SH-SY5Y (cell line): ENCODE measurements at regions not wholly inside any gene's neighbourhood (a gene's known extent, or its start where the extent isn't known, plus 50 kb on each side); places are given as distances from the start of the nearest gene placed in this dataset.
A peak's percentile ranks its signal among the peaks of the same experiment; 100 is the strongest.

Experiments
- GATA2 ChIP-seq: IDR thresholded peaks from 2 replicates; pipeline ENCODE4 v1.6.1; 2011; ENCODE audit warnings: mild to moderate bottlenecking, low read depth, low read length
- GATA3 ChIP-seq: IDR thresholded peaks from 2 replicates; pipeline ENCODE4 v1.6.1; 2011; ENCODE audit warnings: low read depth, mild to moderate bottlenecking, low read length, moderate library complexity

- TF ChIP-seq GATA3 (no peak), GATA2 (no peak)
Observed at GRCh38 chr1:58855274-58856165, 71.7 kb upstream of the JUN start.

DNA sequence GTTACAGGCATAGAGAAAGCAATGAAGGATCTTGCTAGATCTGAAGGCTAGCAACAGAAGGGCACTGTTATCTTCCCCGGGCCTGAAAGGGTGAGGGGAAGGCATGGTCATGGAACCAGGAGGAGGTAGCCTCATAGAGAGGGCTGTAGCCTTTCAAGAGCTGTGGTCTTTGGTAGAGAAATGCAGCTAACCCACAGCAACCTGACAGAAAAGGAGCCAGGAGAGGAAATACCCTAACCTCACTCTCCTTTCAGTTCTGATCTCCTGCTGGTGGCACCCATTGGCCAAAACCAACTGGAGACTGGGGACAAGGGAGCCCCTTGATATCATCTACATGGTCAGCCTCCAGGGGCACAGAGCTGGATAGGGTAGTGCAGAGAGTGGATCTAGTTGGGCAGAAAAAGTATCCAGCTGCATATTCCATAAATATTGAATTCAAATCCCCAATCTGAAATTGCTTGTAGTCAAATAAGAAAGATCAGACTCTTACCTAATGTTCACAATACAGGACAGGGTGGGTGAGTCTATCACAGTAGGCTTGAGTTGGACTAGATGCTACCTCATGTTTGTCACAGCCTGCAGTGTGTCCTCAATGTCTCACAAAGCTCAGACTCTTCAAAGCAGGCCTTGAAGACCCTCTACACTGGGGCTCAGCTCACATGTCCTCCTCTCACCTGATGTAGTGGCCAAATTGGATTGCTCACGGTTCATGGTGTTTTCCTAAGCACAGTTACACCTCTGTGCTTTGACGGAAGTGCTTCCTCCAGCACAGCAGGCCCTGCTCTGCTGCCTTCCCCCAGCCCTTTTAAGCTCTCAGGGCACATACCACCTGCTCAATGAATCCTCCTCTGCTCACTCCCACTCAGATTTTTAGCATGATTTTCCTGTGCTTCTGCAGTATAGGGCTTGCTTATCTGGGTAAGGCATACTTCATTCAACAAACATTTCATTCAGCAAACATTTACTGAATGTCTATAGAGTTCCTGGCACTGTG lies 74.1 kb upstream of the JUN start:
- TF ChIP-seq GATA3 (no peak), GATA2 (no peak)

DNA sequence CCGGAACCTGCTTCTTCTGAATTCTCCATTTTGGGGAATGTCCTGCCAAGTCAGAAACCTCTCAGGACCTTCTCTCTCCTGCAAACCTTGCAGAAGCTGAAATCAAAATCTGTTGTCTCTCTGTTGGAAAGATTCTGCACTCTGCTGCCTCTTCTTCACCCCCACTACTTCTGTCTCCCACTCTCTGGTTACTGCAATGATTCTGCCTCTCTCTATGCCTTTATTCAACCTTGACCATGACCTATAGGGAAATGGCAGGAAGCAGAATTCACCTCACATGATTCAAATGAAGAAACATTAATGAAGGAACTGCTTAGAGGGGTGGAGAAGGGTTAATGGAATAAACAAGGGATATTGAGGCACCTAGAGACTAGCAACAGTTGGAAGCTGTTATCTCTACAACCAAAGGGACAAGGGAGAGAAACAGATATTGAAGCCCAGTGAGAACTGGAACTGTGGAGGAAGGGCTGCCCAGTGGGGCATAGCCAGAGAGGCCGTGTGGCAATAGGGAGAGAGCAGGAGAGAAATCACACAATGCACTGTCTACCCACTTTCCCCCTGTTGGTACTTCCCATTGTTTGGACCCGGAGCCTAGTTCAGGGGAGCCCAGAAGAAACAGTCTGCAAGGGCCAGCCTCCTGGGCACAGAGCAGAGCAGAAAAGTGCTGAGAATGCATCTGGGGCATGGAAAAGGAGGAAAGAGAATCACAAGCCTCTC lies 76.1 kb upstream of the JUN start:
- TF ChIP-seq GATA2 (no peak), GATA3 (no peak)

DNA sequence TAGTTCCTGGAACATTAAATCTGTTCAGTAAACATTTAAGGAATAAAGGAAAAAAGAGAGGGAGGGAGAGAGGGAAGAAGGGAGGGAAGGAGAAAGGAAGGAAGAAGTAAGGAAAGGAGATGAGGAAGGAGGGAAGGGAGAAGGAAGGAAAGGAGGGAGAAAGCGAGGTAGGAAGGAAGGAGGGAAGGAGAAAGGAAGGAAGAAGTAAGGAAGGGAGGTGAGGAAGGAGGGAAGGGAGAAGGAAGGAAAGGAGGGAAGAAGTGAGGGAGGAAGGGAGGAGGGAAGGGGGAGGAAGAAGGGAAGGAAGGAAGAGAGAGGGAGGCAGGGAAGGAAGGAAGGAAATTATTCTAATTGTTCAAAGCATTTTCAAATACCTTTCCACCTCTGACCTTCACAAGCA lies 77.2 kb upstream of the JUN start:
- TF ChIP-seq GATA3 (no peak), GATA2 (no peak)

DNA sequence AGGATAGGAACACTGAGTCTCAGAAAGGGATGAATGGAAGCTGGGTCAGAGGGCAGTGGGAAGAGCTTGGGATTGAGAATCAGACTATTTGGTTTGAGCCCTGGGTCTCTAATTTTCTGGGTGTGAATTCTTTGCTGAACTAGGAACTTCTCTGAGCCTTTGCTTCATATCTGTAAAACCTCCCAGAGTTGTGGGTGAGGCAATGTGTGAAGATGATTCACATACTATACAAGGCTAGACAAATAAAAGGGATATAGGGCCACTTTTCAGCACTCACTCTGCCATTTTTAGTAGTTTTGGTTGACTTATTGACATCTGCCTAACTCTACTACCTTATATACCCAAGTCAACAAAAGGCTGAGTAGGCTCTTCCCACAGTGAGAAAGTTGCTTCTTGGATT lies 77.7 kb upstream of the JUN start:
- TF ChIP-seq GATA3 (no peak), GATA2 (no peak)

DNA sequence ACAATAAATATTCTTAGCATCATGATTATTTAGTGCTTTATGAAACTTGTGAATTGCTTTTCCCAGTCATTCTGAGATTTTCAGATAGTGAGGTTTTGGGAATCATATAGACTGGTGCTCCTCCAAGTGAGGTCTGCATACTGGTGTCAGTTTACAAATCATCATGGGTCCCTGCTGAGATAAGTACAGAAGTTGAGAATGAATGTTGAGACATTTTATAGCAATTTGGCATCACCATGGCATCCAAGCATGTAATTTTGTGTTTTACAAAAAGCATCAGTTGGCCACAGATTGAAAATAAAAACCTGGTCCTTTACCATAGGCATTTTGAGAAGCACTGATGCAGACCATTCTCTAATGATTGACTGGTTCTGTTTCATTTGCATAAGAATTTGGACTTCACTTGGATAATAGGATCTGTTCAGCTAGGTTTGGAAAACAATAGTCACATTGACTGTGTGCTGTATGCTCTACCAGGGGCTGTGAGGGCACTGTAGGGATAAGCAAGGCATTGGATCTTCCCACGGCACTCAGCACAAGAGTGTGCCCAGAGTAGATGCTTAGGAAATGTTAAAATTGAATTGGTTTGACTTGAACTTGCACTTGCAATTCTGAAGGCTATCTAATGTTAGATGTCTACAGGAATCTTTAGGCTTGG lies 79.0 kb upstream of the JUN start:
- no peak for TF ChIP-seq GATA2
- TF ChIP-seq GATA3: no peak

- TF ChIP-seq GATA2: no peak
- no peak for TF ChIP-seq GATA3
Observed at GRCh38 chr1:58864654-58865053, 80.8 kb upstream of the JUN start.

DNA sequence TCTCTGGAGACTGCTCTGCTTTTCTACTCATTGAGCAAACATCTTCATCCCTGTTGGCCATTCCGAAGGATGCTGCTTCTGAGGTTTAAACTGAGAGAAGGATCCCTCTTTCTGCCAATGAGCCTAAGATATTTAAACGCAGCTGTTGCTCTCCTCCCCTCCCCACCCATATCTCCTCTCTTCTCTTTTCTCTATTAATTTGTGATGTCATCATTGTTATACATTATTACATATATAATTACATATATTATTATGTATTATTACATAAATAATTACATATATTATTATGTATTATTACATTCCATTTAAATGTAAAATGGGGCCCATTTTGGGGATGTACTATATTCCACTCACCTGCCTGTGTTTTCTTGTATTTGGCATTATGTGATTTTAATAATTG lies 82.7 kb upstream of the JUN start:
- TF ChIP-seq GATA2 (no peak), GATA3 (no peak)

DNA sequence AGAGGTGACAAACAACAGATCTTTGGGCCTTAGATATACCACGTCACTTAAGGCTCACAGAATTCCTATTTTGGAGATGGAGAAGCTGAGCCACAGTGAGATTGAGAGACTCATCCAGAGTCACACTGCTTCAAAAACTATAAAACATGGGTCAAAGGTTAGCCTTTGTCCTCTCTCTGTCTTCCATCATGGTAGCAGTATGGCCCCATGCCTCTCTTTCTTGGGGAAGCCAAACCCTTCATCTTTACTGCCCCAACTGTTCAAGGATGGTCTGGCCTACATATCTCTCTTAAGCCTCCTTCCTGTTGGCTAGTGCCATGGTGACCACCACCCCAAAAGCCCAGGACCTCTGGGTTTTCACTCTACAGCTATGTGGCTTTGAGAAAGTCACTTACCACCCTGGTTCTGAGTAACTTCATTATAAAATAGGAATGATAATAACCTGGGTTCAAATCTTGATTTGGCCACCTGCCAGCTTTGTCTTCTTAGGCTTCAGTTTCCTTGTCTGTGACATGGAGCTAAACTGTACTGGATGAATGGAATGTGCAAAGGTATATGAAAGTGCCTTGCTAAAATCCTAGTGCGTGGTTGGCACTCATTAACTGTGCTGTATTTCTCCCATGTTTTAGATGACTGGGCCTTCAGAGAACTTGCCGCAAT lies 85.9 kb upstream of the JUN start:
- no peak for TF ChIP-seq GATA3
- no peak for TF ChIP-seq GATA2

DNA sequence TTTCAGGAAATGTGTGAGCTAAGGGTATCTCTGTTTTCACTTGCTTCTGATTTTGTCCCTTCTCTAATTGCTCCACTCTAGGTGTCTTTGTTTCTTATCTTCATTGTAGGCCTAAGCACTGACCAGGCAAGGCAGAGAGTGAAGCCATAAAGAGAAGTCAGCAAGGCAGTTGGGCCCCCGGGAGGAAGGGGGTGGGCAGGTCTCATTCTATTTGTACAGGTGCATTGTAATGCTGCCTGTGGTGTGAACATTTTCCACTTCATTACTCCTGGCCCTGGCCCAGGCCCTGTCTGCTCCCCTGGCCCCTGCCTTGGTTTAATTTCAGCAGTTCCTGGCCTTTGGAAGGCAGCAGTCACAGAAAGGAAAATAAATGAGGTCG lies 86.4 kb upstream of the JUN start:
- TF ChIP-seq GATA3: no peak
- no peak for TF ChIP-seq GATA2

DNA sequence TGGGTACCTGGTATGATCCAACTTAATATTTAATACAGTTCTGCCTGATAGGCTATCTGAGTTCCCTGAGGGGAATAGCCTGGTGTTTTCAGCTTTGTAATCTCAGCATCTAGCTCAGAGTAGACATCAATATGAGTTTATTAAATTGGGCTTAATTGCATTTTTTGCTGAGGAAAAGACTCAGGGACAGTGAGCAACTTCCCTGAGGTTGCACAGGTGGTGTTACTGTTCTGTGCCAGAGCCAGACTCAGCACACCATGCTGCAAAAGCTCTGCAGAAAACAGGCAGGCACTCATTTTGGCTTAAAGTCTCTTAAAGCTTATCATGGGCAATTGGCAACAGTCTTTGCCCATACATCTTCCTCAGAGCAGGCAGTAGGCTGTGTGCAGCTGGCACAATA lies 90.5 kb upstream of the JUN start:
- TF ChIP-seq GATA2 (peak; percentile 96), GATA3 (peak; percentile 98)

DNA sequence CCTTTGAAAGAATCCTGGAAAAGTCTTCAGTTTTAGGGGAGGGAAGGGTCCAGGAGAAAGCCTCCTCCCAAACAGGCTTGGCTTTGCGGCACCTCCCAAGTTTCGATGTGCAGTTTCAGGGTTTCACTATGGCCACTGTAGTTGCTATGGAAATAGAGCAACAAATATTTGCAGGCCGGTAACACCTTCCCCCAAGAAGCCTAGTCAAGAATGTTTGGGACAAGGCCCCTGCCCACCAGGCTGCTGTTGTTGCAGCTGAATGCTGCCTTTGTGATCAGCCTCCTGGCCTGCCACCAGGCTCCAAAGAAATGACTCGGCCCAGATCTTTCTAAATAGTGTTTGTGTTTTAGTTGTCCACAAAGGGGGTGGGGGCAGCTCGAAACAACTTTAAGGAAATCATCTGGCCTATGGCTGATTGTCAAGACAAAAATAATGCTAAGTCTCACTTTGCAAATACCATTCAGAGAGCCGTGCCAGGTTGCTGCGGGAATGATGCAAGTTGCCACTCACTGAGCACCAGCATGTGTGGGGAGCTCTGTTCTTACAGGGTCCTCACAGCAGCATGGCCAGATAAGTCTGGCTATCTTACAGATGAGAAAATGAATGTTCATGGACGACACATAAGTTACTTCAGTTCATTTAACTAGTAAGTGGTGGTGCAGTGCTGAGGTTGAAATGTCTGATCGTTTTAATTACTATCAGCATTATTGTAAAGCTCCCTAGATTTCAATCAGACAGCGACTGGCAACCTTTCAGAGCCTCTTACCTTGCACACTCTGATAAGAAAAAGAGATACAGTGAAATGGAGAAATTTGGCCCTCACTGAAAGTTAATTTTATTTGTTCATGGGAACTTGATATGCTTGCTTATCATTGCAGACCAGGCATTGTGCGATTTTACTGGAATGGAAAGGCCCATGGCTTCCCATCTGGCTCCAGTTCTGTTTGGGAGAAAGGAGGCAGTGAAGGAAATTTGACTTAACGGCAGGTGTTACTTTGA lies 91.2 kb upstream of the JUN start:
- TF ChIP-seq GATA2: peak; percentile 94
- peak; percentile 89 for TF ChIP-seq GATA3

DNA sequence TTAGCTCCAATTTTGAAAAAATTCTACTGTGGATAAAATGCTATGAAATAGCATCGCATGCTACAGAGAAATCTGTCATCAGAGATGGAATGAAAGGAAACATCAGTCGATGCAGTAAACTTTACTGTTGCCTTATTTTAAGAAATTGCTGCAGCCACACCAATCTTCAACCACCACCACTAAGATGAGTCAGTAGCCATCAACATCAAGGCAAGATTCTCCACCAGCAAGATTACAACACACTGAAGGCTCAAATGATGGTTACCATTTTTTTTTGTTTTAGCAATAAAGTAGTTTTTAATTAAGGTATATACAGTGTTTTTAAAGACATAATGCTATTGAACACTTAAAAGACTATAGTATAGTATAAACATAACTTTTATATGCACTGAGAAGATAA lies 95.6 kb upstream of the JUN start:
- TF ChIP-seq GATA2 (no peak), GATA3 (no peak)
